ENCODE measurements at regions not wholly inside any gene's neighbourhood (a gene's known extent, or its start where the extent isn't known, plus 50 kb on each side); places are given as distances from the start of the nearest gene placed in this dataset.
"Not testable (repeated sequence)": the region's sequence is repeated elsewhere in the genome, so short reads cannot be mapped to it uniquely, and the experiment has no call there.

DNA sequence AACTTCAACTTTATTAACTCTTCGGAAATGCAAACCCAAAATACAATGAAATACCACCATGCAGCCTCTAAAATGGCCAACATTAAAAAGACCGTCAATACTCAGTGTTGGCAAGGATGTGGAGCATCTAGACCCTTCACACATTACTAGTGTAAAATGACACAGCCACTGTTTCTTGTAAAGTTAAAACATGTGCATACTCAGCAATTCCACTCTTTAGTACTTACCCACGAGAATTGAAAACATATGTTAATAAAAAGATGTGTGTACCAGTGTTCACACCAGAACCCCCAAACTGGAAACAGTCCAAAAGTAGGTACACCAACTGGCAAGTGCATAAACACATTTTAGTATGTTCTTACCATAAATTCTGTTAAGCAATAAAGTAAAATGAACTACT lies 294.7 kb downstream of the PLK2 start:
- H3K4me3 ChIP-seq (ENCODE audit: low read length) = no peak overlapping the region
- DNase-seq = no peak
- no peaks in the 10 kb centered on the region for H3K36me3 ChIP-seq (ENCODE audit: insufficient read depth, low read length)
- no peaks in the 10 kb centered on the region for H3K27me3 ChIP-seq (ENCODE audit: insufficient read depth, low read length, poor library complexity, severe bottlenecking)
- no peak overlapping the region for H3K27ac ChIP-seq (ENCODE audit: low read depth, low read length)
- H3K4me1 Mint-ChIP-seq = no peaks in the 10 kb centered on the region
- H3K27me3 Mint-ChIP-seq = no peaks in the 10 kb centered on the region
- H3K27ac Mint-ChIP-seq = no peak overlapping the region
- no peaks in the 10 kb centered on the region for H3K9me3 ChIP-seq (ENCODE audit: low read length)
- CTCF ChIA-PET = no interaction called here
- no peaks in the 10 kb centered on the region for H3K4me1 ChIP-seq (ENCODE audit: insufficient read depth, low read length)
- H3K4me3 Mint-ChIP-seq = no peak overlapping the region
- H3K36me3 Mint-ChIP-seq = no peaks in the 10 kb centered on the region
- POLR2A ChIA-PET = no interaction called here
- H3K9me3 Mint-ChIP-seq = peaks cover 0 to 4% (median 2%) of the 10 kb centered on the region in 5 donors

DNA sequence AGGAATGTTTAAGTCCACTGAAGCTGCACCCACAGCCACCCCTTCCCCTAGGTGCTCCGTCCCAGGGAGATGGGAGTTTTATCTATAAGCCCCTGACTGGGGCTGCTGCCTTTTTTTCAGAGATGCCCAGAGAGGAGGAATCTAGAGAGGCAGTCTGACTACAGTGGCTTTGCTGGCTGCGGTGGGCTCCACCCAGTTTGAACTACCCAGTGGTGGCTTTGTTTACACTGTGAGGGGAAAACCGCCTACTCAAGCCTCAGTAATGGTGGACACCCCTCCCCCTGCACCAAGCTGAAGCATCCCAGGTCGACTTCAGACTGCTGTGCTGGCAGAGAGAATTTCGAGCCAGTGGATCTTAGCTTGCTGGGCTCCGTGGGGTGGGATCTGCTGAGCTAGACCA lies 298.0 kb downstream of the PLK2 start:
- CTCF ChIA-PET; H3K27me3 Mint-ChIP-seq; H3K4me1 ChIP-seq (ENCODE audit: insufficient read depth, low read length); DNase-seq; H3K4me1 Mint-ChIP-seq; H3K27ac ChIP-seq (ENCODE audit: low read depth, low read length); H3K4me3 Mint-ChIP-seq; H3K9me3 ChIP-seq (ENCODE audit: low read length); H3K27me3 ChIP-seq (ENCODE audit: insufficient read depth, low read length, poor library complexity, severe bottlenecking); H3K9me3 Mint-ChIP-seq; POLR2A ChIA-PET; H3K27ac Mint-ChIP-seq; H3K36me3 Mint-ChIP-seq; H3K36me3 ChIP-seq (ENCODE audit: insufficient read depth, low read length); H3K4me3 ChIP-seq (ENCODE audit: low read length): not testable (repeated sequence)

DNA sequence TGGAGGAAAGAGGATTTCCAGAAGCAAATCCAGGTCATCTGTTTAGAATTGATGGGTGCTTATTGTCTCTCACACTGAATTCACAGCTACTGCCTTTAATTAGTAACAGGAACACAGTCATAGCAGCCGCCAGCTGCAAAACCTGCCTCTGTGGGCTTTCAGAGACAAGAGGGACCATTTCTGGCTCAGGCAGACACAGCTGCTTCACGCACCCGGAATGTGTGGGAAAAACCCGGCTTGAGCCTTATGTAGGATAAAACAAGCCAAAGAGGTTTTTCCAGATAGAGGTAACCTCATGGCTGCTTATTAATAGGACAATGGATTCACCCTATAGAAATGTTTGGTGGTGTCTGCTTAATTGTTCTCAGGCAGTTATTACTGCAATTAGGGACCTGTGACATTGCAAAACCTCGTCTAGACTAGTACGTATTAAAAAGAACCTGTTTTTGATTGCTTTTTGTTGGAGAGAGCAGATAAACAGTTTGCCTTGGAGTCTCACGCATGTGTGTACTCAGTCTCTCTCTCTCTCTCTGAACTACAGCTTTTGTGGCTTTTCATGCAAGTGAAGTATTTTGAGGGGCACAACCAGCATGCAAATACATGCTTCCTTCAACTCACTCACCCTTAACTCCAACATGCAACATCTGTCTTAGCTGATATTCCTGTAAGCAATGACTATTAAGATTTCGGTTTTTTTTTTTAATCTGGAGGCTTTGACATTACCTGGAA lies 302.7 kb downstream of the PLK2 start:
- Histone ChIP-seq H3K27me3 (ENCODE audit: insufficient read depth, low read length, poor library complexity, severe bottlenecking) (no peaks in the 10 kb centered on the region), H3K9me3 (ENCODE audit: low read length) (no peaks in the 10 kb centered on the region), H3K4me1 (ENCODE audit: insufficient read depth, low read length) (no peaks in the 10 kb centered on the region), H3K36me3 (ENCODE audit: insufficient read depth, low read length) (no peaks in the 10 kb centered on the region), H3K27ac (ENCODE audit: low read depth, low read length) (no peak overlapping the region), H3K4me3 (ENCODE audit: low read length) (no peak overlapping the region)
- H3K36me3 Mint-ChIP-seq = no peaks in the 10 kb centered on the region
- peaks cover 0 to 12% (median 3%) of the 10 kb centered on the region in 5 donors for H3K9me3 Mint-ChIP-seq
- no peak for DNase-seq
- CTCF ChIA-PET = no interaction called here
- H3K4me1 Mint-ChIP-seq = no peaks in the 10 kb centered on the region
- POLR2A ChIA-PET = no interaction called here
- H3K27ac Mint-ChIP-seq = no peak overlapping the region
- H3K4me3 Mint-ChIP-seq = no peak overlapping the region
- H3K27me3 Mint-ChIP-seq = peaks cover 0 to 2% of the 10 kb centered on the region in 2 donors

DNA sequence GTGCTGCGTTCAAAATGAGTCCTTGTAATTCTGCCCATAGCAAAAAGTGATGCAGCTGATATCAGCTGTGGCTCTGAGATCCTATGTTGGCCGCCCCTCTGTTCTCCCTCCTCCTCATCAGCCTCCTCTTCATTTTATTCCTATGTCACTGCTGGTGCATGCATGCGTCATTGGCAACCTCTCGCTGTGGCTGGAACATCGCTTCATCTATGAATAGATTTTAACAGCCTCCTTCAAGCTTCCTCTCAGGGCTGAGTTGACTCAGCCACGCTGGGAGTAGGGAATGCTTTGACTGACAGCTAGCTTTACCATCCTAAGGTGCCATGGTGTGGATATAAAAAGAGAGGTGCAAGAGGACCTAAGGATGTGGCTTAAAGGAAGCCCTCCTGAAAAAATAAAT lies 303.5 kb downstream of the PLK2 start:
- ChIA-PET CTCF (no interaction called here), POLR2A (no interaction called here)
- Histone ChIP-seq H3K9me3 (ENCODE audit: low read length) (no peaks in the 10 kb centered on the region), H3K4me3 (ENCODE audit: low read length) (no peak overlapping the region), H3K27me3 (ENCODE audit: insufficient read depth, low read length, poor library complexity, severe bottlenecking) (no peaks in the 10 kb centered on the region), H3K27ac (ENCODE audit: low read depth, low read length) (no peak overlapping the region), H3K4me1 (ENCODE audit: insufficient read depth, low read length) (no peaks in the 10 kb centered on the region), H3K36me3 (ENCODE audit: insufficient read depth, low read length) (no peaks in the 10 kb centered on the region)
- Mint-ChIP-seq H3K4me1 (no peaks in the 10 kb centered on the region), H3K36me3 (no peaks in the 10 kb centered on the region), H3K27ac (no peak overlapping the region), H3K4me3 (no peak overlapping the region), H3K9me3 (peaks cover 0 to 15% (median 3%) of the 10 kb centered on the region in 5 donors), H3K27me3 (peaks cover 0 to 2% of the 10 kb centered on the region in 2 donors)
- DNase-seq = no peak

- H3K9me3 Mint-ChIP-seq = peaks cover 0 to 12% (median 3%) of the 10 kb centered on the region in 5 donors
- Histone ChIP-seq H3K4me3 (ENCODE audit: low read length) (no peak overlapping the region), H3K27me3 (ENCODE audit: insufficient read depth, low read length, poor library complexity, severe bottlenecking) (no peaks in the 10 kb centered on the region), H3K36me3 (ENCODE audit: insufficient read depth, low read length) (no peaks in the 10 kb centered on the region), H3K27ac (ENCODE audit: low read depth, low read length) (no peak overlapping the region), H3K9me3 (ENCODE audit: low read length) (no peaks in the 10 kb centered on the region), H3K4me1 (ENCODE audit: insufficient read depth, low read length) (no peaks in the 10 kb centered on the region)
- H3K4me1 Mint-ChIP-seq = no peaks in the 10 kb centered on the region
- CTCF ChIA-PET = no interaction called here
- peaks cover 0 to 2% of the 10 kb centered on the region in 2 donors for H3K27me3 Mint-ChIP-seq
- H3K4me3 Mint-ChIP-seq = no peak overlapping the region
- H3K27ac Mint-ChIP-seq = no peak overlapping the region
- DNase-seq = no peak
- POLR2A ChIA-PET = no interaction called here
- no peaks in the 10 kb centered on the region for H3K36me3 Mint-ChIP-seq
Observed at GRCh38 chr5:58153255-58153654, 306.6 kb downstream of the PLK2 start.

DNA sequence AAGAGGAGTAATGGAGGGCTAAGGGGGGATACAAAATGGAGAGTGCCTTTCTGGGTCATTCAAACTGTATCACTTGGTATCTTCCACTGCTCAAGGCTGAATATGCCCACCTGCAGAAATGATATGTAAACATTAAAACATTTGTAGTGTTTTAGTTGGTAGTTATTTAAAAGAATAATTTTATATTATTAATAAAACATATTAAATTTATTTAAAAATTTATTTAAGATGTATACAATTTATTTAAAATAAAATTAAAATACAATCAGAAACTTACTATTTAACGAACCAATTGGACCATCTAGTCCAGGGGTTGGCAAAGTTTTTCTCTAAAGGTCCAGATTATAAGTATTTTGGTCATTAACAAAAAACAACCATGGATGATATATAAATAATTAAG lies 308.5 kb downstream of the PLK2 start:
- no peak for DNase-seq
- Mint-ChIP-seq H3K9me3 (peaks cover 0 to 12% (median 3%) of the 10 kb centered on the region in 5 donors), H3K36me3 (no peaks in the 10 kb centered on the region), H3K27me3 (peaks cover 0 to 2% of the 10 kb centered on the region in 2 donors), H3K27ac (no peak overlapping the region), H3K4me1 (no peaks in the 10 kb centered on the region), H3K4me3 (no peak overlapping the region)
- ChIA-PET POLR2A (no interaction called here), CTCF (no interaction called here)
- no peaks in the 10 kb centered on the region for H3K27me3 ChIP-seq (ENCODE audit: insufficient read depth, low read length, poor library complexity, severe bottlenecking)
- H3K36me3 ChIP-seq (ENCODE audit: insufficient read depth, low read length) = no peaks in the 10 kb centered on the region
- no peaks in the 10 kb centered on the region for H3K9me3 ChIP-seq (ENCODE audit: low read length)
- H3K4me1 ChIP-seq (ENCODE audit: insufficient read depth, low read length) = no peaks in the 10 kb centered on the region
- no peak overlapping the region for H3K27ac ChIP-seq (ENCODE audit: low read depth, low read length)
- H3K4me3 ChIP-seq (ENCODE audit: low read length) = no peak overlapping the region

- Histone ChIP-seq H3K27me3 (ENCODE audit: insufficient read depth, low read length, poor library complexity, severe bottlenecking) (no peaks in the 10 kb centered on the region), H3K4me3 (ENCODE audit: low read length) (no peak overlapping the region), H3K36me3 (ENCODE audit: insufficient read depth, low read length) (no peaks in the 10 kb centered on the region), H3K9me3 (ENCODE audit: low read length) (no peaks in the 10 kb centered on the region), H3K27ac (ENCODE audit: low read depth, low read length) (no peak overlapping the region), H3K4me1 (ENCODE audit: insufficient read depth, low read length) (no peaks in the 10 kb centered on the region)
- ChIA-PET CTCF (no interaction called here), POLR2A (no interaction called here)
- no peak for DNase-seq
- no peaks in the 10 kb centered on the region for H3K36me3 Mint-ChIP-seq
- H3K9me3 Mint-ChIP-seq = peaks cover 0 to 12% (median 3%) of the 10 kb centered on the region in 5 donors
- no peak overlapping the region for H3K4me3 Mint-ChIP-seq
- H3K27ac Mint-ChIP-seq = no peak overlapping the region
- H3K4me1 Mint-ChIP-seq = no peaks in the 10 kb centered on the region
- peaks cover 0 to 2% of the 10 kb centered on the region in 2 donors for H3K27me3 Mint-ChIP-seq
Observed at GRCh38 chr5:58150926-58151325, 309.0 kb downstream of the PLK2 start.

DNA sequence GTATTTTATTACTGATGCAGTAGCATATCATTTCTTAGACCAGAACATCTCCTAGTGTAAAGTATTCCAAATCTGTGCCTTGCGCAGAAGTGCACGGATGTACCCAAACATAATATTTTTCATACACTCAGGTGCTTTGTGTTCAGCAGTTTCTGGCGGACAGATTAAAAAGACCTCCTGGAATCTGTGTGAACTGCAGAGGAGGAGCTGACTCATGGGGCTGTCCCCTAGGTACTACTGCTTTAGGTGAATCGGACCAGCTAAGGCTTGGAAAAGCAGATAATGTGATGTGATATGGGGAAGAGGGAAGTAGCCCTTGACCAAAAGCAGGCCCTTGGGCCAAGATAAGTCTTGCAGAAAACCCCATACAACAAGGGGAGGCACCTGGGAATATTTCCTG lies 310.1 kb downstream of the PLK2 start:
- Histone ChIP-seq H3K27ac (ENCODE audit: low read depth, low read length) (no peak overlapping the region), H3K4me1 (ENCODE audit: insufficient read depth, low read length) (no peaks in the 10 kb centered on the region), H3K36me3 (ENCODE audit: insufficient read depth, low read length) (no peaks in the 10 kb centered on the region), H3K9me3 (ENCODE audit: low read length) (no peaks in the 10 kb centered on the region), H3K27me3 (ENCODE audit: insufficient read depth, low read length, poor library complexity, severe bottlenecking) (no peaks in the 10 kb centered on the region), H3K4me3 (ENCODE audit: low read length) (no peak overlapping the region)
- no peak for DNase-seq
- ChIA-PET POLR2A (no interaction called here), CTCF (no interaction called here)
- H3K36me3 Mint-ChIP-seq = no peaks in the 10 kb centered on the region
- no peaks in the 10 kb centered on the region for H3K4me1 Mint-ChIP-seq
- peaks cover 0 to 2% of the 10 kb centered on the region in 2 donors for H3K27me3 Mint-ChIP-seq
- H3K9me3 Mint-ChIP-seq = peaks cover 0 to 12% (median 3%) of the 10 kb centered on the region in 5 donors
- H3K4me3 Mint-ChIP-seq = no peak overlapping the region
- H3K27ac Mint-ChIP-seq = no peak overlapping the region

GRCh38 chr5:58149345-58149744 lies 310.5 kb downstream of the PLK2 start:
- Histone ChIP-seq H3K27ac (ENCODE audit: low read depth, low read length) (no peak overlapping the region), H3K4me1 (ENCODE audit: insufficient read depth, low read length) (no peaks in the 10 kb centered on the region), H3K4me3 (ENCODE audit: low read length) (no peak overlapping the region), H3K36me3 (ENCODE audit: insufficient read depth, low read length) (no peaks in the 10 kb centered on the region), H3K27me3 (ENCODE audit: insufficient read depth, low read length, poor library complexity, severe bottlenecking) (no peaks in the 10 kb centered on the region), H3K9me3 (ENCODE audit: low read length) (no peaks in the 10 kb centered on the region)
- ChIA-PET CTCF (no interaction called here), POLR2A (no interaction called here)
- Mint-ChIP-seq H3K36me3 (no peaks in the 10 kb centered on the region), H3K27me3 (peaks cover 0 to 2% of the 10 kb centered on the region in 2 donors), H3K9me3 (peaks cover 0 to 11% (median 3%) of the 10 kb centered on the region in 5 donors), H3K27ac (no peak overlapping the region), H3K4me3 (no peak overlapping the region), H3K4me1 (no peaks in the 10 kb centered on the region)
- DNase-seq = no peak

Measured in CD8-positive, alpha-beta memory T cell (primary cell).